ENCODE measurements at regions not wholly inside any gene's neighbourhood (a gene's known extent, or its start where the extent isn't known, plus 50 kb on each side); places are given as distances from the start of the nearest gene placed in this dataset.

- DNase-seq (no peak), ATAC-seq (ENCODE audit: low read depth) (no peak)
- dilution Hi-C loops (cut with HindIII; ENCODE audit: low sequenced_read_pairs, unreplicated experiment) (no loop called here), in situ Hi-C loops (cut with MboI; ENCODE audit: low sequenced_read_pairs) (no loop called here), intact Hi-C loops (cut with micrococcal nuclease) (no loop called here)
- TF ChIP-seq NFE2L2 (IDR thresholded peaks at IDR 0.05; ENCODE audit: low read depth, low read length) (no peak), POLR2A (IDR thresholded peaks at IDR 0.05; ENCODE audit: low read depth, low read length) (no peak), USF2 (IDR thresholded peaks at IDR 0.05; ENCODE audit: low read depth, low read length) (no peak), ELK1 (IDR thresholded peaks at IDR 0.05; ENCODE audit: borderline replicate concordance, low read depth, low read length) (no peak), RFX5 (IDR thresholded peaks at IDR 0.05; ENCODE audit: low read depth, low read length) (no peak), SMC3 (IDR thresholded peaks at IDR 0.05; ENCODE audit: low read depth, low read length) (no peak), CEBPB (IDR thresholded peaks at IDR 0.05; ENCODE audit: low read depth, low read length) (no peak), BHLHE40 (IDR thresholded peaks at IDR 0.05; ENCODE audit: low read depth, low read length) (no peak), MAZ (IDR thresholded peaks at IDR 0.05; ENCODE audit: borderline replicate concordance, low read depth, low read length) (no peak), CHD1 (IDR thresholded peaks at IDR 0.05; ENCODE audit: low read depth, low read length) (no peak), MXI1 (IDR thresholded peaks at IDR 0.05; ENCODE audit: borderline replicate concordance, low read depth, low read length) (no peak), CTCF (conservative IDR thresholded peaks at IDR 0.05; ENCODE audit: low read depth, low read length) (no peak), RAD21 (IDR thresholded peaks at IDR 0.05; ENCODE audit: low read length) (no peak)
- Histone ChIP-seq H2BK20ac (ENCODE audit: low read depth, low read length) (no peak overlapping the region), H3K23ac (ENCODE audit: low read depth, low read length) (no peak overlapping the region), H3K79me1 (ENCODE audit: low read depth in 1 of 2, low read length in 2 of 2) (no peaks in the 10 kb centered on the region), H3K4ac (ENCODE audit: low read depth, low read length) (no peak overlapping the region), H4K91ac (ENCODE audit: insufficient read depth, low read depth, low read length) (no peak overlapping the region), H3K14ac (replicated peaks; ENCODE audit: low read depth, low read length) (no peak overlapping the region), H4K8ac (ENCODE audit: low read depth in 2 of 2, low read length in 2 of 2) (no peak overlapping the region), H3K27me3 (ENCODE audit: control insufficient read depth, insufficient read depth, low read length) (no peaks in the 10 kb centered on the region), H2BK15ac (ENCODE audit: low read depth, low read length) (no peak overlapping the region), H2BK5ac (ENCODE audit: low read depth, low read length, poor library complexity, severe bottlenecking) (no peak overlapping the region), H2BK120ac (ENCODE audit: low read depth, low read length) (no peak overlapping the region), H2AK5ac (ENCODE audit: low read depth, low read length) (no peak overlapping the region), H3K36me3 (ENCODE audit: control insufficient read depth, insufficient read depth, low read length) (no peaks in the 10 kb centered on the region), H3K56ac (ENCODE audit: extremely low read depth, insufficient read depth, low read length) (no peak overlapping the region), H3K4me3 (ENCODE audit: insufficient read depth, low read depth, low read length) (no peak overlapping the region), H2AK9ac (replicated peaks; ENCODE audit: low read depth, low read length, poor library complexity) (no peak overlapping the region), H3K27ac (ENCODE audit: insufficient read depth, low read length) (no peak overlapping the region), H4K20me1 (ENCODE audit: insufficient read depth, low read length) (no peaks in the 10 kb centered on the region), H3K9me3 (ENCODE audit: control insufficient read depth, insufficient read depth, low read length) (no peaks in the 10 kb centered on the region), H4K5ac (ENCODE audit: low read depth, low read length) (no peak overlapping the region), H3K9me1 (ENCODE audit: insufficient read depth, low read length) (no peaks in the 10 kb centered on the region), H3K4me1 (ENCODE audit: control insufficient read depth, insufficient read depth, low read length) (no peaks in the 10 kb centered on the region), H3K18ac (ENCODE audit: low read depth, low read length) (peak overlapping the region; percentile 13; the same call in 1 of the 2 replicates), H3K9ac (ENCODE audit: low read depth, low read length) (no peak overlapping the region), H2AFZ (replicated peaks; ENCODE audit: low read length, poor library complexity) (no peak overlapping the region), H3K4me2 (ENCODE audit: low read depth, low read length) (no peak overlapping the region)
- BruUV-seq (replicated peaks), result no TSS peak
- ChIA-PET CTCF (interaction anchor here (0.6 kb wide), 1 partner anchor 1940 kb away, joined by 6 read pairs; no protein-coding TSS in a partner anchor), POLR2A (ENCODE audit: unreplicated experiment) (no interaction called here)
- WGBS, 2 experiments (ENCODE audit: extremely low coverage in 2 of 2, insufficient read length in 1 of 2), result 100% methylated on average over 1 of the region's 1 CpG; no CpG with 5 or more reads in 1 of the 2 experiments
Measured at GRCh38 chr1:214946615-214947014, 135.9 kb upstream of the KCNK2 start.

Measured in IMR-90 (cell line).